ENCODE measurements at regions not wholly inside any gene's neighbourhood (a gene's known extent, or its start where the extent isn't known, plus 50 kb on each side); places are given as distances from the start of the nearest gene placed in this dataset.
"Not testable (repeated sequence)": the region's sequence is repeated elsewhere in the genome, so short reads cannot be mapped to it uniquely, and the experiment has no call there.

GRCh38 chr1:67609577-67610341, 75.2 kb upstream of the GADD45A start:
- in situ Hi-C loops (cut with MboI; ENCODE audit: low sequenced_read_pairs), result no loop called here

DNA sequence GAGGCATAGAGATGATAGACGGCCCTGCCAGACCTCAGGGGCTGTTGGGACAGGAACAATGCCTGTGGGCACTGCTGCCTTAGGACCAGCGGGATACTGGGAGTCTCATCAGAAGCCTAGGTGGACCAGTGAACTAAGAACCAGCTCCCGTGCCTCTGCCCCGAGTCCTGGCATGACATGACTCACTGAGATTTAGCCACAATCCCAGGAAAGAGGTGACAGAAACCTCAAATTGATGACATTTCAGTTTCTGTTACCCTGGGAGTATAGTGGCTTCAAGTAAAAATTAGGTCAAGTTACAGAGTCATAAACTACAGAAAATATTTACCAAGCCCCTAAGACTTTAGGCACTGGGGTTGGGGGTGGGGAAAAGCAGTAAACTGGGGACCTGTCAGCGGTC, 74.6 kb upstream of the GADD45A start:
- in situ Hi-C loops (cut with MboI; ENCODE audit: low sequenced_read_pairs), result no loop called here

DNA sequence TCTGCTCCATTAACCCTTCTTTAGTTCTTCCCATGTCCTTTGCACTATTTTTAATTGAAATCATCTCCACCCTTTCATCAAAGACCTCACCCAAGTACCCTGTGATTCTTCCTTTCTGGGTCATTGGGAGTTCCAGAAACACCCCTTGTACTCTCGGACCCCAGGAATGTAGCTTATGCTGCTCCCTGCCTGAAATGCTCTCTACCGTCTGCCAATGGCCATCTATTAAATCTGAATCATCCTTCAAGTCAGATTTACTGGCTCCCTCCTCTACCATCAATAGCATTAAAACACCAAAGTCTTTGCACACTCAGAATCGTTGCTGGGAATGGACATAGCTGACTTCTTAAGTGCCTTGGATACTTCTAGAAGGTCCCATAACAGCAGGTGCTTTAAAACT, 73.2 kb upstream of the GADD45A start:
- in situ Hi-C loops (cut with MboI; ENCODE audit: low sequenced_read_pairs), result no loop called here

DNA sequence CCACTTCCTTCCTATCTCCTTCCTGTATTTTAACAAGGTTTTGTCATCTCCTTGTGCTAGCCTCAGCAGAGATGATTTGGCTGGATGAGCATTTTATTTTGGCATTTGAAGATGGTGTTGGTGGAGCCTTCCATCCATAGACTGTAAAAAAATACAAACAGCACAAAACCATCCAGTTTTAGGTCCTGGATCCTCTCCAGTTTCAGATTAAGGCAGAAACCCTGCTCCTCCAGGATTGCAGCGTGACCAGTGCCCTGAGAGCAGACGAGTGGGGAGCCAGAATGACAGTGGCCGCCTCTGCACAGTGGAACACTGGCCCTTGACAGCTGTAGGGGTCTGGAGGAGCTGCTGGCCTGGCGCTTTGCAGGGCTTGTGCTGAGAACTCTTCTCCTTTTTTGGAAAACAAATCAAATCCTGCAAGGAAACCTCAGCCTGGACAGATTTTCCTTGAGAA, 72.2 kb upstream of the GADD45A start:
- in situ Hi-C loops (cut with MboI; ENCODE audit: low sequenced_read_pairs), result no loop called here

- in situ Hi-C loops (cut with MboI; ENCODE audit: low sequenced_read_pairs), result not testable (repeated sequence)
Observed at GRCh38 chr1:67613479-67613878, 71.5 kb upstream of the GADD45A start.

DNA sequence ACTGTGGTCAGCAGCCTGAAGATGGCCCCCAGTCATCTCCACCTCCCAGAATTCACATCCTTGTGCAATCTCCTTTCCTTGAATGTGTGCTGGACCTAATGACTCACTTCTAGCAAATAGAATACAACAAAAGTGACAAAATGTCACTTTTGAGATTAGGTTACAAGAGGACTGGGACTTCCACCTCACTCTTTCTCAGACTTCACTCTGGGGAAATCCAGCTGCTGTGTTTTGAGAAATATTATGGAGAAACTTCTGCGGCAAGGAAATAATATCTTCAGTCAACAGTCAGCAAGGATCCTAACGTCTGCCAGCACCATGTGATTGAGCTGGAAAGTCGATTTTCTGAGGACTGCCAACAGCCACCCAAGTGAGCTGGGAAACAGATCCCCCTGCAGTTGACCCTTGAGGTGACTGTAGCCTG, 70.5 kb upstream of the GADD45A start:
- in situ Hi-C loops (cut with MboI; ENCODE audit: low sequenced_read_pairs), result no loop called here

DNA sequence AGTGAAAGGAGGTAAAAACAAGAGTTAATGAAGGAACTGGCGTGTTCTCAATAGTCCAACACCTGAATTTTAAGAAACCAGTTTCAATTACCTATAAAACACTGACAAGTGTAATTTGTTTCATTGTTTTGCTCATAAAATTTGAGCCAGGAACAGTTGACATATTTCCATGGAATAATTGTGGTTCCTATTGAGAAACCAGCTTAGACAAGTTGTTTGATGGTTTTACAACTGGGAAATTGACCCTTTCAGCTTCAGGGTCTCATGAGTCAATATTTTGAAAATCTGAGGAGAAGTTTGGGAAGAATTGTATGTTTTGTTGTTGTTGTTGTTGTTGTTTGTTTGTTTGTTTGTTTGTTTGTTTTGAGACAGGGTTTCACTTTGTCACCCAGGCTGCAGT, 69.1 kb upstream of the GADD45A start:
- in situ Hi-C loops (cut with MboI; ENCODE audit: low sequenced_read_pairs), result no loop called here

DNA sequence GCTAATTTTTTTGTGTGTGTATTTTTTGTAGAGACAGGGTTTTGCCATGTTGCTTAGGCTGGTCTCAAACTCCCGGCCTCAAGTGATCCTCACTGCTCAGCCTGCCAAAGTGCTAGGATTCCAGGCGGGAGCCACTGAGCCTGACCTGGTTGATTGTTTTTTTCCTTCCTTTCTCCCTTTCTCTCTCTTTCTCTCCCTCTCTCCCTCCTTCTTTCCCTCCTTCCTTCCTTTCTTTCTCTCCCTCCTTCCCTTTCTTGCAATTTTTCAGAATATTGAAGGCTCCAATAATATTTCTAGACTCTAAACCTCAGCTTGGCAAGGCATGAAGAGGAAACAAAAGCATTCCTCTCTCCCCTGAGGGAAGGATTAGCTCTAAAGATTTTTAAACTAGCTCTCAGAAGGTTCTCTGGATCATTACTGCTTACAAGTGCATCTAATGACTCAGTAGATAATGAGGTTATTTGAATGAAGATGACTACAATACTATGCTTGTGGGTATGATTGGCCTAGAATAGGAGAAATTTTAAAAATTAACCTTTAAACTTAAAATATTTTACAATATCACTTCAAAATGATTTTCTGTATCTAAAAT, 68.5 kb upstream of the GADD45A start:
- in situ Hi-C loops (cut with MboI; ENCODE audit: low sequenced_read_pairs), result no loop called here

GRCh38 chr1:67618285-67619018, 66.5 kb upstream of the GADD45A start:
- in situ Hi-C loops (cut with MboI; ENCODE audit: low sequenced_read_pairs), result no loop called here

DNA sequence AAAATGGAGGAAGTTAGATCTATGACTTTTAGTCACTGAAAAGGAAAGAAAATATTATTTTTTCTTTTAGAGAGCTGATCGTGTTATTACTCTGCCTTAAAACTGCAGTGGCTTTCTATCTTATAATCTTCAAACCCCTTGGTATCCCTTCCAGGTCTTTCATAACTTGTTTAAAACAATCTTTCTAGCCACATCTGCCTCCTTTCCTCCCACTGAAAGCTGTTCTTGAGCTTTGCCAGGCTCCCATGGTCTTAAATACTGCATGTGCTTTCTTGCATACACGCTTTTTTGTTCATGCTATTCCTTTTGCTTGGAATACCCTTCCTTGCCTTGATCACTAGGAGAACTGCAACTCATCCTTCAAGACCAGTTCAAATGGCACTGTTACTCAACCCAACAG, 65.9 kb upstream of the GADD45A start:
- in situ Hi-C loops (cut with MboI; ENCODE audit: low sequenced_read_pairs), result no loop called here

- in situ Hi-C loops (cut with MboI; ENCODE audit: low sequenced_read_pairs), result no loop called here
Observed at GRCh38 chr1:67623906-67624305, 61.1 kb upstream of the GADD45A start.

DNA sequence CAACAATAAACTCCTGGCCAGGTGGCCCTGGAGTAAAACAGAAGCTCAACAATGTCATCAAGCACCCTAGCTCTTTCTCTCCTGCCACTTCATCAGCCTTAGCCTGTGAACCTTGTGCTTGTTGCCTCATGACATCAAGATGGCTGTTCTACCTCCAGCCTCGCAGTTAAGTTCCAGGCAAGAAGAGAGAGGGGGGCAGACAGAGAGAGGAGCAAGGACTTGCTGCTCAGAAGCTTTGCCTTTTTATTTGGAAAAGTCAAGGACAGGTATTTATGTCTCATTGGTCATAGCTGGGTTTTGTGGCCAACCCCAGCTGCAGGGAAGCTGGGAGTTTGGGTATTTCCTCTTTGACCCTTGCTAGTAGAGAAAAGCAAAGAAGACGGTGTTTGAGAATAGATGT, 60.3 kb upstream of the GADD45A start:
- in situ Hi-C loops (cut with MboI; ENCODE audit: low sequenced_read_pairs), result no loop called here

GRCh38 chr1:67626090-67626860, 58.7 kb upstream of the GADD45A start:
- in situ Hi-C loops (cut with MboI; ENCODE audit: low sequenced_read_pairs), result no loop called here

GRCh38 chr1:67626861-67627235, 58.2 kb upstream of the GADD45A start:
- in situ Hi-C loops (cut with MboI; ENCODE audit: low sequenced_read_pairs), result no loop called here

DNA sequence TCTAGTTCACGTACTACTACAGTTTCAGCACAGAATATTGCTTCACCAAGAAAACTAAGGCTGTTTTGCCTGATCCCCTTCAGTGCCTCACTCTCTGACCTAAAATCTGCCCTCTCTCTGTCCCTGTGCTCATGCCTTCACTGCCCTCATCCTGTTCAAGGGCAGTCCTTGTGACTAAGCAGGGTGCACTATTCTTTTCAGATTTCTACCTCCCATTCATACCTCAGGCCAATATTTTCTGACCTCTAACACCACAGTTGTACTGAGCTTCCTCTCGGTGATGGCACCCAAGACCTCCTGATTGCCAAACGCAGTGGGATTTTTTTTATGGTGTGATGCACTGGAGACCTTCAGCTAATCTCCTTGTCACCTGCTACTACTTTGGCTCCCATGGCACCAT, 57.7 kb upstream of the GADD45A start:
- in situ Hi-C loops (cut with MboI; ENCODE audit: low sequenced_read_pairs), result no loop called here

GRCh38 chr1:67627906-67628305, 57.1 kb upstream of the GADD45A start:
- in situ Hi-C loops (cut with MboI; ENCODE audit: low sequenced_read_pairs), result no loop called here

- in situ Hi-C loops (cut with MboI; ENCODE audit: low sequenced_read_pairs), result no loop called here
Observed at GRCh38 chr1:67629370-67630075, 55.5 kb upstream of the GADD45A start.

GRCh38 chr1:67630438-67631045, 54.5 kb upstream of the GADD45A start:
- in situ Hi-C loops (cut with MboI; ENCODE audit: low sequenced_read_pairs), result no loop called here

DNA sequence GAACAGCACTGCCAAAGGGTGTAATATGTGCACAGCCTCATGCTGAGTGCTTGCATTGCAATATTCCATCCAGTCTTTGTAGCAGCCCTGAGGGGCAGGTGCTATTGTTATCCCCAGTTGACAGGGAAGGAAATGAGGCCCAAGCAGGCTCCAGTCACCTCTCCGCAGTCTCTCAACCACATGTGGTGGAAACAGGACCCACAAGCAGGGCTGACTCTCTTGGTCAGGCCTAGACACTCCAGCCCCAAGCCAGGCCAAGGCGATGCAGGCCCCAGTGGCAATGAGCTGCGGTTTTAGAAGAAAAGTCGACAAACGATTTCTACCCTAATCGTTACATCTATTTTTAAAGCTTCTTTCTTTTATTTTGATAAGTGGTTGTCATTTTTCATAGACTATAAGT, 52.6 kb upstream of the GADD45A start:
- in situ Hi-C loops (cut with MboI; ENCODE audit: low sequenced_read_pairs), result no loop called here
